Common myeloid progenitor, CD34-positive (primary cell): ENCODE measurements at regions not wholly inside any gene's neighbourhood (a gene's known extent, or its start where the extent isn't known, plus 50 kb on each side); places are given as distances from the start of the nearest gene placed in this dataset.

Experiments
- CTCF ChIA-PET: fragments of 350-600 bp; sonication (Branson Sonifier 250); formaldehyde crosslinking; loops from one replicate; lab custom pipeline; 2021; ENCODE audit warnings: antibody characterized with exemption; lab: Charles Lee
- POLR2A ChIA-PET: fragments of 350-600 bp; sonication (Branson Sonifier 250); formaldehyde crosslinking; loops from one replicate; lab custom pipeline; 2021; ENCODE audit warnings: antibody characterized with exemption; lab: Charles Lee
- DNase-seq, 3 donors: peaks; one replicate each; pipeline versions ENCODE4 v3.0.0 to v3.0.0-alpha.2; 2013
- H3K27ac ChIP-seq, 2 experiments: 1 replicate in 1 of 2; 2 replicates in 1 of 2; pipeline ENCODE4 v1.7.0; 2013; ENCODE audit warnings: inconsistent platforms in 2 of 2, low read length in 2 of 2, mild to moderate bottlenecking in 2 of 2, low read depth in 1 of 2, moderate library complexity in 1 of 2; ENCODE audit not compliant: severe bottlenecking in 2 of 2, insufficient read depth in 1 of 2, poor library complexity in 1 of 2
- H3K27me3 ChIP-seq, 5 experiments: replicated peaks in 2 of 5; 1 replicate in 3 of 5; 2 replicates in 2 of 5; pipeline versions ENCODE4 v1.6.1 to v1.7.0; 2013; ENCODE audit warnings: low read length in 4 of 5, mild to moderate bottlenecking in 2 of 5, moderate library complexity in 2 of 5, inconsistent platforms in 1 of 5; ENCODE audit not compliant: insufficient read depth in 5 of 5, control insufficient read depth in 4 of 5
- H3K36me3 ChIP-seq, 4 experiments: 1 replicate in 2 of 4; 2 replicates in 2 of 4; pipeline versions ENCODE4 v1.6.1 to v1.7.0; 2013; ENCODE audit warnings: low read length in 3 of 4, control low read depth in 1 of 4, mild to moderate bottlenecking in 1 of 4; ENCODE audit not compliant: control insufficient read depth in 4 of 4, insufficient read depth in 4 of 4
- H3K4me1 ChIP-seq, 4 experiments: 1 replicate in 3 of 4; 2 replicates in 1 of 4; pipeline versions ENCODE4 v1.6.1 to v1.7.1; 2013; ENCODE audit warnings: low read length in 3 of 4, mild to moderate bottlenecking in 3 of 4, control low read depth in 1 of 4, inconsistent platforms in 1 of 4, moderate library complexity in 1 of 4; ENCODE audit not compliant: control insufficient read depth in 4 of 4, insufficient read depth in 4 of 4; ENCODE audit errors: control extremely low read depth in 1 of 4
- H3K4me3 ChIP-seq, 7 experiments: 1 replicate in 4 of 7; 2 replicates in 3 of 7; pipeline versions ENCODE4 v1.5.1 to v1.7.0; 2013; ENCODE audit warnings: mild to moderate bottlenecking in 7 of 7, low read length in 6 of 7, moderate library complexity in 6 of 7, inconsistent platforms in 2 of 7, low read depth in 2 of 7, control low read depth in 1 of 7; ENCODE audit not compliant: insufficient read depth in 4 of 7, control insufficient read depth in 1 of 7; ENCODE audit errors: extremely low read depth in 1 of 7
- H3K9me3 ChIP-seq, 5 experiments: 1 replicate in 4 of 5; 2 replicates in 1 of 5; pipeline versions ENCODE4 v1.6.1 to v1.7.1; 2013; ENCODE audit warnings: low read length in 4 of 5, mild to moderate bottlenecking in 2 of 5, inconsistent platforms in 1 of 5, low read depth in 1 of 5, moderate library complexity in 1 of 5; ENCODE audit not compliant: control insufficient read depth in 4 of 5, insufficient read depth in 2 of 5; ENCODE audit errors: control extremely low read depth in 1 of 5
- WGBS: methylation state at CpG from one replicate; pipeline ENCODE4 v1.1.5; 2013; ENCODE audit not compliant: insufficient coverage; 5-methylcytosine and 5-hydroxymethylcytosine counted together

DNA sequence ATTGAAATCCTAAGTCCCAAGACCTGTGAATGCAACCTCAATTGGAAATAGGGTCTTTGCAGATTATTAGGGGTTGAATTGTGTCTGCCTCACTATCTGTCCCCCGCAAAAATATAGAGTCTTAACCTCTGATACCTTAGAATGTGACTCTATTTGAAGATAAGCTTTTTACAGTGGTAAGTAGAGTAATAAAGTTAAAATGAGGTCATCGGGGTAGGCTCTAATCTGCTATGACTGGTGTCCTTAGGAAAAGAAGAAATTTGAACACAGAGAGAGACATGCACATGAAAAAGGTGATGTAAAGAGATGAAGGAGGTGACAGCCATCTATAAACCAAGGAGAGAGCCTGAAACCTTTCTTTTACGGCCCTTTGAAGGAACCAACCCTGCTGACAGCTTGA is 287.1 kb upstream of the ADRA1B start:
- no peak overlapping the region for H3K4me3 ChIP-seq
- H3K36me3 ChIP-seq = no peaks in the 10 kb centered on the region
- H3K4me1 ChIP-seq = no peaks in the 10 kb centered on the region
- ChIA-PET CTCF (no interaction called here), POLR2A (no interaction called here)
- H3K27me3 ChIP-seq = no peaks in the 10 kb centered on the region
- H3K9me3 ChIP-seq = peaks cover 0 to 4% (median 0%) of the 10 kb centered on the region in 5 experiments
- DNase-seq = no peak
- H3K27ac ChIP-seq = no peak overlapping the region
- 100% methylated on average over 2 of the region's 3 CpGs for WGBS

- POLR2A ChIA-PET = no interaction called here
- WGBS = no CpG with 5 or more reads among the region's 2 CpGs
These were observed 285.7 kb upstream of the ADRA1B start for GRCh38 chr5:159630545-159630944.

DNA sequence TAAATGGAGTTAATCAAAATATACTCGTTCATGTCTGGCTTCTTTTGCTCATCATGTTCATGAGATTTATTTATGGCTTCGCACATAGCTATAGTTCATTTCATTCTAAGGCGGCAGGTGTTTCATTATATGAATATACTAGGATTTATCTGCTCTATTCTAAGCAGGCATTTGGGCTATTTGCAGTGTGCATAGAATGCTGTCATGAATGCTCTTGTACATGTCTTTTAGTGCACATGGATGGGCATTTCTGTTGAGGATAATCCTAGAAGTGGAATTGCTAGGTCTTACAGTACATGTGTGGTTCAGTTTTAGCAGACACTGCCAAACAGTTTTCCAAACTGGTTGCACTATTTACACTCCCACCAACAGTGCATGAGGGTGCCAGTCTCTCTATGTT is 285.3 kb upstream of the ADRA1B start:
- DNase-seq = no peak
- H3K4me3 ChIP-seq = no peak overlapping the region
- H3K27ac ChIP-seq = no peak overlapping the region
- no peaks in the 10 kb centered on the region for H3K4me1 ChIP-seq
- WGBS = no CpG with 5 or more reads among the region's 3 CpGs
- peaks cover 0 to 2% (median 2%) of the 10 kb centered on the region in 5 experiments for H3K9me3 ChIP-seq
- POLR2A ChIA-PET = no interaction called here
- no peaks in the 10 kb centered on the region for H3K36me3 ChIP-seq
- CTCF ChIA-PET = interaction anchor here (2.9 kb wide), 1 partner anchor 10 kb away, joined by 9 read pairs; no protein-coding TSS in a partner anchor
- H3K27me3 ChIP-seq = no peaks in the 10 kb centered on the region

More at GRCh38 chr5:159630545-159630944, 285.7 kb upstream of the ADRA1B start:
- DNase-seq = no peak
- CTCF ChIA-PET = interaction anchor here (2.9 kb wide), 1 partner anchor 10 kb away, joined by 9 read pairs; no protein-coding TSS in a partner anchor
- Histone ChIP-seq H3K27me3 (no peaks in the 10 kb centered on the region), H3K4me1 (no peaks in the 10 kb centered on the region), H3K36me3 (no peaks in the 10 kb centered on the region), H3K9me3 (peaks cover 0 to 6% (median 0%) of the 10 kb centered on the region in 5 experiments), H3K4me3 (no peak overlapping the region), H3K27ac (no peak overlapping the region)

DNA sequence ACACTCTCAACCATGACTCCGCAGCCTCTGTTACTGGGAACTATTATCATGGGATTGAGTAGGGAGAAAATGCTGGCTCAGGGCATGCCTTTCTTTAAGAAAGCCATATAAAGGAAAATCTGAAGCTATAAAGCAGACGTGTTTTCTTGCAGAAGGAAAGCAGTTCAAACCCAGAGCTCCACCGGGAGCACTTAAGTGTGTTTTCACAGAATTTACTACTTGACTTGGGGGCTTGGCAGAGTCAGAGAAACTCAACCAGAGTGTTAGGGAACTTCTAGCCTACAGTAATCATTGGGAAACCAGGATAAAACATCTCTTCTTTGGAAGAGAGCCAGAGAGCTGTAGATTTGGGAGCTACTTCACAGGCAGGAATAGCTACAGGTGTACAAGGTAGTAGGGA is 283.4 kb upstream of the ADRA1B start:
- no peak for DNase-seq
- ChIA-PET POLR2A (no interaction called here), CTCF (interaction anchor here (2.9 kb wide), 1 partner anchor 8 kb away, joined by 9 read pairs; no protein-coding TSS in a partner anchor)
- WGBS = 100% methylated on average over 3 of the region's 3 CpGs
- Histone ChIP-seq H3K4me1 (no peaks in the 10 kb centered on the region), H3K27ac (no peak overlapping the region), H3K36me3 (no peaks in the 10 kb centered on the region), H3K4me3 (no peak overlapping the region), H3K27me3 (no peaks in the 10 kb centered on the region), H3K9me3 (peaks cover 0 to 2% (median 2%) of the 10 kb centered on the region in 5 experiments)

- Histone ChIP-seq H3K9me3 (peaks cover 0 to 2% (median 2%) of the 10 kb centered on the region in 5 experiments), H3K27me3 (no peaks in the 10 kb centered on the region), H3K4me1 (no peaks in the 10 kb centered on the region), H3K4me3 (no peak overlapping the region), H3K36me3 (no peaks in the 10 kb centered on the region), H3K27ac (no peak overlapping the region)
- ChIA-PET POLR2A (no interaction called here), CTCF (no interaction called here)
- no peak for DNase-seq
These were observed 277.8 kb upstream of the ADRA1B start for GRCh38 chr5:159638481-159638880.

- ChIA-PET CTCF (interaction anchor here (0.7 to 1.5 kb wide), 2 partner anchors 276 to 278 kb away, joined by 3 to 6 read pairs; no protein-coding TSS in a partner anchor), POLR2A (no interaction called here)
- Histone ChIP-seq H3K27me3 (no peaks in the 10 kb centered on the region), H3K27ac (no peak overlapping the region), H3K9me3 (peaks cover 0 to 2% (median 2%) of the 10 kb centered on the region in 5 experiments), H3K4me1 (no peaks in the 10 kb centered on the region), H3K4me3 (no peak overlapping the region), H3K36me3 (no peaks in the 10 kb centered on the region)
- no peak for DNase-seq
- 57% methylated on average over 2 of the region's 2 CpGs for WGBS
These were observed 277.2 kb upstream of the ADRA1B start for GRCh38 chr5:159638954-159639559.

- Histone ChIP-seq H3K27me3 (no peaks in the 10 kb centered on the region), H3K9me3 (peaks cover 0 to 2% (median 2%) of the 10 kb centered on the region in 5 experiments), H3K4me3 (no peak overlapping the region), H3K36me3 (no peaks in the 10 kb centered on the region), H3K4me1 (no peaks in the 10 kb centered on the region), H3K27ac (no peak overlapping the region)
- WGBS = 100% methylated on average over 3 of the region's 3 CpGs
- DNase-seq = no peak
- ChIA-PET CTCF (interaction anchor here (0.6 to 2.4 kb wide), 5 partner anchors 8 to 378 kb away, joined by 3 to 9 read pairs (median 3); no protein-coding TSS in a partner anchor), POLR2A (no interaction called here)
These were observed 276.7 kb upstream of the ADRA1B start for GRCh38 chr5:159639590-159639989.
